HG03558 (cell line): ENCODE measurements at regions not wholly inside any gene's neighbourhood (a gene's known extent, or its start where the extent isn't known, plus 50 kb on each side); places are given as distances from the start of the nearest gene placed in this dataset.

Experiments
- ATAC-seq: cut with Tn5 transposase; IDR thresholded peaks from one replicate; pipeline ENCODE4 v1.9.1; 2021; ENCODE audit warnings: moderate number of reproducible peaks; ENCODE audit not compliant: unreplicated experiment; ENCODE audit errors: extremely low read depth

DNA sequence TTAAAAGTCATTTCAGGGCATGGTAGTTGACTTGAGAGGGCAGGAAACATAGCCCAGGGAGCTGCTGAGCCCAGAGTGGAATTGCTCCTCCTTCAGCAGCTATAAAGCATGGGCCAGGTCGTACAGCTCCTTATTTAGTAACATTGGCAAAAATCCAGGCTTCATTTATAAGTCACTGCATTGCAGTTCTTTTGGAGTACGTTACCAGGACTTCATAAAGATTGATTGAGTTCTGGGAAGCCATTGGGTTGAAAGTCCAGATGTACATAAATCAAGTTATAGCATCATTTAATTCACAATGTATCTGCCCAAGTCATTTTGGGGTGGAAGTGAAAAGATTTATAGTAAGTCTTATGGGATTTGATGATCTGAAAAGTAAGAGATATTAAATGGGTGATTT is 53.0 kb upstream of the ANKEF1 start:
- no peak for ATAC-seq

DNA sequence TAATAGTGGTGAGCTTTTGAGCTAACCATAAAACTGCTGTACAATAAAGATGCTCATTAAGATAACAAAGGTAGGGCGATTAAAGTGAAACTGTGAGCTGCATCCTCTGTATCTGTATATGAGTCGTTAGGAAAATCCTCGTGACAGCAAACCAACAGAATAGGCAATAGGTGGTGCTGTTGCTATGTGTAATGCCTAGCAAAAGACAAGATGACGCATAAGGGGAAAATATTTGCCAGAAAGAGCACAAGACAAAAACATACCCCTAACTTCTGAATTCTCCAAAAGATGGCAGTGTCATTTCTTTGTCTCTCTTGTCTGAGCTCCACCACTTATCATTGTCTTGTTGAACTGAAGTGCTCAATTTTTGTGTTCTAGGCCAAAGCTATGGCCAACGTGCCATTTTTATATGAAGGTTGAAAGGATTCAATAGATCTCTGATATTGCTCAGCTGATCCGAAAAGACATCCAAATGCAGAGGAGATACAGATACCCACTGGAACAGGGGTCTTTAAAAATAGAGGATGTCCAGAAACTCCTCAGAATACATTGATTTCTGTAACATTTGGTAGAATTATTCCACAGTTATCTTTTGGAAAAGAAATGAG is 56.3 kb upstream of the ANKEF1 start:
- peak; percentile 98 for ATAC-seq

- ATAC-seq, result no peak
These were observed 57.2 kb upstream of the ANKEF1 start for GRCh38 chr20:9977629-9978028.

GRCh38 chr20:9974324-9974723 is 60.5 kb upstream of the ANKEF1 start:
- no peak for ATAC-seq

DNA sequence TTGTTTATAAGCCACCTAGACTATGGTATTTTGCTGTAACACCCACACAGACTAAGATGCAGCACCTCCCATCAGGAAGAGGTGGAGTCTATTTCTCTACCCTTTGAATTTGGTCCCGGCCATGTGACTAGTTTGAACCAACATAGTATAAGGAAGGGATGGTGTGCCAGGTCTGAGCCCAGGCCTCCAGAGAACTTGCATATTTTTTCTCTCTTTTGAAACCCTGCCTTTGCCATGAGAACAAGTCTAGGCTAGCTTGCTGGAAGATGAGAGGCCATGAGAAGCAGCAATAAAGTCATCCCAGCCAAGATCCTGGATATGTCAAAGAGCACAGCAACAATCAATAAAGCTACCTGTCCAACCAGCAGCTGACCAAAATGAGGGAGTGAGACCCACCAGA is 63.0 kb upstream of the ANKEF1 start:
- ATAC-seq, result no peak

GRCh38 chr20:9969626-9970025 is 65.2 kb upstream of the ANKEF1 start:
- no peak for ATAC-seq

- no peak for ATAC-seq
These were observed 66.8 kb upstream of the ANKEF1 start for GRCh38 chr20:9968015-9968414.

GRCh38 chr20:9966966-9967365 is 67.8 kb upstream of the ANKEF1 start:
- ATAC-seq, result no peak

DNA sequence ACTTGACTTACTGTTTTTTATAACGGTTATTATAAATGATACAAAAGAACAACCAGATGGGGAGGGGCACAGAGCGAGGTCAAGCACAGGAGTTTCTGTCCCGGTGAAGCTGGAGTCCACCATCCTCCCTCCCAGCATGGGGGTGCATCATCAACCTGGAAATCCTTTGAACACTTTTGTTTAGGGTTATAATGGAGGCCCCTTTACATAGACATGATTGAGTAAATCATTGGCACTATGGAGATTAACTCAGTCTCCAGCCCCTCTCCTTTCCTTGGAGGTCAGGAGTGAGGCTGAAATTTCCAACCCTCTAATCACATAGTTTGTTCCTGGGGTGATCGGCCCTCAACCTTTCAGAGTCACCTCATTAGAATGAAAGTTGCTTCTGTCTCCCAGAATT is 71.8 kb upstream of the ANKEF1 start:
- no peak for ATAC-seq

DNA sequence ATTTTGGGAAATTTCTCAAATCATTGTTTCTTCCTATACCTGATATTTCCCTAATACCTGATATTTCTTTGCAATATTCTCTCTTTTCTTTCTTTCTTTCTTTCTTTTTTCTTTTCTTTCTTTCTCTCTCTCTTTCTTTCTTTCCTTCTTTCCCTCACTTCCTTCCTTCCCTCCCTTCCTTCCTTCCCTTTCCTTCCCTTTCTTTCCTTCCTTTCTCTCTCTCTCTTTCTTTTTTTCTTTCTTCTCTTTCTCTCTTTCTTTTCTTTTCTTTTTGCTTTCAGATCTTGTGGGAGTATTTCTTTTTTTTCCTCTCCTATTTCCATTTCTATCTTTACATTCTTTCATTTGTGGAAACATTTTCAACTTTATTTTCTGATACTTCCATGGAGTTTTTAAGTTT is 76.1 kb upstream of the ANKEF1 start:
- no peak for ATAC-seq

DNA sequence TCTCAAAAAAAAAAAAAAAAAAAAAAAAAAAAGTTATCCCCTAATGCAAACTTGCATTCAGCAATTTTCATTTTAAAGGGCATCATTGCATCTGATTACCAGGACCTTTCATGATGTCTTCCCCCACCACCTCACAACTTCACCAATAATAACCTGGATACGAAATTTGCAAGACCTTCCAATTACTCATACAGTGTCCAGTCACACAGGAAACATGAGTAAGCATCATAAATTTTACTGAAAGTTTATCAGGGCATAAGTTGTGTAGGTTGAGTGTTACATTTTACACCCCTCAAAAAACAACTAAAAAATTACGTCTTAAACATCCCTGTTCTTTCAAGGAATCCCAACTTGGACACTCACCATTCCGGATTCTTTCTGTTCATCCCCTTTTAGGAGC is 79.1 kb upstream of the ANKEF1 start:
- ATAC-seq, result no peak

DNA sequence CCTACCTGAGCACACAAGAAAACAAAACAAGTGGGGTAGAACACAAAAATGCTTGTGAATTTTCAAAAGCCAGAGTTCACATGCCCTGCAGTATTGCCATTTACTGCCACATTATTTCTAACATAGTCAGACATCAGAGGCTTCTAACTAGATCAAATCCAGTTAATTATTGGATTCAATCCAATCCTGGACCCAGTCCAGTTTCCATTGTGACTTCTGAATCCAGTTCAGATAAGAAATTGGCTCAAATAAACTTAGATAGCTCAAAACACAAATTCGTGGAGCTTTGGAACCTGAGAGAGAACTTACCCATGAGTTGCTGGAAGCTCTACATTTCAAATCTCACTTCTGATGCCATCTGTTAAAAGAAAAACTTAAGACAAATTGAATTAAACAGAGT is 85.2 kb upstream of the ANKEF1 start:
- no peak for ATAC-seq

DNA sequence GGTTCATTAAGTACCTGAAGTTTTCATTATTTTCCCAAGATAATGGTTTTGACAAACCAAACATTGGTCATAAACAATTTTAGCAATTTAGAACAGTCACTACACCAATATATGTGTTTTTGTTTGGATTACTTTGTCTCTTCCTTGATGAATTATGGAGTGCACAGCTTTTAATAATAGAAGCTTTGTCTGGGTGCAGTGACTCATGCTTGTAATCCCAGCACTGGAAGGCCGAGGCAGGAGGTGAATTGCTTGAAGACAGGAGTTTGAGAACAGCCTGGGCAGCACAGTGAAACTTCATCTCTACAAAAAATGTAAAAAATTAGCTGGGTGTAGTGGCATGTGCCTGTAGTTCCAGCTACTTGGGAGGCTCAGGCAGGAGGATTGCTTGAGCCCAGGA is 89.4 kb upstream of the ANKEF1 start:
- ATAC-seq, result no peak

DNA sequence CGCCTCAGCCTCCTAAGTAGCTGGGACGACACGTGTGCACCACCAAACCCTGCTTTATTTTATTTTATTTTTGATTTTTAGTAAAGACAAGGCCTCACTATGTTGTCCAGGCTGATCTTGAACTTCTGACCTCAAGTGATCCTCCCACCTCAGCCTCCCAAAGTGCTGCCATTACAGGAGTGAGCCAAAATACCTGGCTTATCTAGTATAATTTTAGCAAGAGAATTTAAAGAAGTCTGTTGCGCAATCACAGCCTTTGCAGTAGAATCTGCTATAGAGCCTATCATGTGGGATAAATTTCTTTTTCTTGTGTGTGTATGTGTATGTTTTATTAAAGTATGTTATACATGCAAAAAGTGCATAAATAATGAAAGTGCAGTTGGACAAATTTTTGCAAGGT is 92.1 kb upstream of the ANKEF1 start:
- ATAC-seq, result no peak

DNA sequence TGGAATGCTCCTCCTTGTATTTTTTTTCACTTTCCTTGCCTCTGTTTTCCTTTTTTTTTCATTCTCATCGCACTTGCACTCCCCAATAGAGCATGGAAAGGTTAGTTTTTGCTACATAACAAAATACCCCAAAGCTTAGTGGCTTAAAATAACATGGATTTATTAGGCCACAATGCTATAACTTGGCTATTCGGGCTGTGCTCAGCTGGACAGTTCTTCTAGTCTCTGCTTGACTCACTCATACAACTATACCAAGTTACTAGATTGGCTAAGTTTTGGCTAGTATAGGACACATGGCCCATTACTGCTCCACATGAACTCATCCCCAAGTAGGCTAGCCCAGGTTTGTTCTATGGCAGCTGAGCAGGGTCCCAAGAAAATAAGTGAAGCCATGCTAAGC is 94.5 kb upstream of the ANKEF1 start:
- ATAC-seq, result no peak

DNA sequence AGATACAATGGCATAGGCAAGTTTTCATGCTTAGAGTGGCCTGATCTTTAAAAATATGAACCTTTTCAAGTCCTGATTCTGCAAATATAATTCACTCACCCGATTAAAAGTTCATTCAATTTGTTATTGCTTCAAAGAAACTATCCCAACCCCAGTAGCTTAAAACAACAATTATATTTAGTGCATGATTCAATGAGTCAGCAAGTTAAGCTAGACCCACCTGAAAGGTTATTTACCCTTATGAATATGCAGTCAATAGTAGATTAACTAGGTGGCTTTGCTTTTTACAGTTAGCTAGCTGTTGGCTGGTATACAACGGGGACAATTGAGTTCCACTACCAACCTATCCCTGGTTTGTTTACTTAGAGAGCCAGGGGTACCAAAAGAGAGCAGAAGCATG is 95.6 kb upstream of the ANKEF1 start:
- ATAC-seq, result no peak

DNA sequence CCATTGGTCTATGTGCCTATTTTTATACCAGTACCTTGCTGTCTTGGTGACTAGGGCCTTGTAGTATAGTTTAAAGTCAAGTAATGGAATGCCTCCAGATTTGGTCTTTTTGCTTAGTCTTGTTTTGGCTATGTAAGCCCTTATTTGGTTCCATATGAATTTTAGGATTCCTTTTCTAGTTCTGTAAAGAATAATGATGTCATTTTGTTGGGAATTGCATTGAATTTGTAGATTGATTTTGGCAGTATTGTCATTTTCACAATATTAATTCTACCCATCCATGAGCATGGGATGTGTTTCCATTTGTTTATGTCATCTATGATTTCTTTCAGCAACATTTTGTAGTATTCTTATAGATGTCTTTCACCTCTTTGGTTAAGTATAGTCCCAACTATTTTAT is 96.4 kb upstream of the PAK5 start:
- no peak for ATAC-seq

DNA sequence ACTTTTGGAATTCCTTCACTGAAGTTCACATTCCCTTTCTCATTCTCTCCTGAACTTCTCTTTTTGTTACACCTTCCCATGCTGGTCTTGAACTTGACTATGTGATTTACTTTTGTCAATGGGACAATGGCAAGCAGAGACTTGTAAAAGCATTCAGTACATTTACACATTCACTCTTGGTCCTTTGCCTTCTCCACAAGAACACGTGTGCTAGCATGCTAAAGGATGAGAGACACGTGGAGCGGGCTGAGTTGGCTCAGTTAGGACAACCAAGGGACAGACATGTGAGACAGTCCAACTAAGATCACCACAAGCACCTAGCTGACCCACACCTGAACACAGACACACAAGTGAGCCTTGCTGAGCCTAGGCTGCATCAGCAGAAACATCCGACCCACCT is 91.3 kb upstream of the PAK5 start:
- no peak for ATAC-seq

DNA sequence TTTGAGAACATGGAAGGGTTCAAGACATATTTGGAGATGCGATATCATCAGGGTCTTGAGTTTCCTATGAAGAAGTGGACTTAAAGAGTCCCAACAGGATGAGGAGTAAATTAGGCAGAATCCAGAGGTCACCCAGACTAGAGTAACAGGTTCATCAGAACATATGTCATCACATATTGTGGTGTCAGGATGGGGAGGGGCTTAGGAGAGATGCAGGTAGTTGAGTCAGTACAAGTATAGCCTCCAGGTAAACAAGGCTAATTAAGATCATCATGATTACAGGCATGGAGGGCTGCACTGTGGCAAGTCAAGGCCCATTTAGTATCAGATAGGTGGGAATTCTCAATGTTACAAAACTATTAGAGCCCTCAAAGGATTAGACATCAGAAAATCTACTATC is 90.1 kb upstream of the PAK5 start:
- ATAC-seq, result no peak

- ATAC-seq, result peak; percentile 85
These were observed 89.4 kb upstream of the PAK5 start for GRCh38 chr20:9928281-9928737.

DNA sequence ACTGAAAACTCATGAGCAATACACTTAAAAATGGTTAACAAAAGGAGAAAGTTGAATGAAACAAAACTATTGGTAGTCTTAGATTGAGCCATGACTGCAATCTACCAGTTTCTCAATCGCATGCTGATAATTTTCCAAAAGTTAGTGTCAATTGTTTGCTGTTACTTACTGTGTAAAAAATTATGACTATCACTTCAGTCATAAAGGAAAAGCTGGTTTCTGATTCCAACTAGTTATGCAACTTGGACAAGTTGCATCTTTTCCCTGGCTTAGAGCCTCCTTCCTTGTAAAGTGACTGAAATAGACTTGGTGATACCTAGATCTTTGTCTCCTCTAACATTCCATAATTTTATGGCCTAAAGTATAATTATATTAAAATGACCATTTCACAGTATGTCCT is 88.3 kb upstream of the PAK5 start:
- ATAC-seq, result no peak

DNA sequence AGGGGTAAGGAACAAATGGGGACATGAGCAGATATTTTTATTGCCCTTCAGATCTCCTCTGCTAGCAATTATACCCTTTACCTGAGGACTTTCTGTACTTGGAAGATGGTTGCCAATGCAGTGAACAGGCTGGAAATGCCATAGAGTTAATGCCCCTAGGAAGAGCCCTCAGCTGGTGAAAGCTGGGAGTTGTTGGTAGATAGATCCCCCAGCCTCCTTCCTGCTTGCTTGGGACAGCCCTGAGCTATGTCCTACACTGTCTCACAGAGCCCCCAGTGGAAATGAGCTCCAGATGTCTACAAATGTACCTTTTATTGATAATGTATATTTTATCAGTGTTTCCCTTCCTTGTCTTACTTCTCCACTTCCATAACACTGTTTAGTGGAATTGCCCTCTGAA is 87.6 kb upstream of the PAK5 start:
- ATAC-seq, result no peak

- no peak for ATAC-seq
These were observed 87.1 kb upstream of the PAK5 start for GRCh38 chr20:9926007-9926406.
